GM20000 (cell line): ENCODE measurements at regions not wholly inside any gene's neighbourhood (a gene's known extent, or its start where the extent isn't known, plus 50 kb on each side); places are given as distances from the start of the nearest gene placed in this dataset.

Source experiments
- DNase-seq: peaks from one replicate; pipeline ENCODE4 v3.0.0; 2012; ENCODE audit warnings: low spot score
- TF ChIP-seq, protein P1 (sequence below): IDR thresholded peaks from 2 replicates; pipeline ENCODE4 v1.5.1; 2012; ENCODE audit warnings: mild to moderate bottlenecking, control low read depth; ENCODE audit errors: extremely low read depth, missing control alignments

DNA sequence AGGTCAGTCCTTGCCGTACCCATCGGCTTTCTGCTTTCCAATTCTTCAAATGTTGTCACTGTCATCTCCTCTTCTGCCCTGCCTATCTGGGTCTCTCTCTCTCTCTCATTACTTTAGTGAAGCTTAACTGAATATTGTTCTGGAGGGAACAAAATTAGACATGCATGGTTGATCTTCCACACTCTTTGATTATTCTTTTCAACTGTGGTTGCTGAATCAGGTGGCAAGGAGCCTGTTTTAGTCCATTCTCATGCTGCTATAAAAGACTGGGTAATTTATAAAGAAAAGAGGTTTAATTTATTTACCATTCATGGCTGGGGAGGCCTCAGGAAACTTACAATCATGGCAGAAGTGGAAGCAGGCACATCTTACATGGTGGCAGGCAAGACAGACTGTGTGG, 157.9 kb downstream of the ARL4C start:
- DNase-seq, result no peak
- TF ChIP-seq, protein P1, sequence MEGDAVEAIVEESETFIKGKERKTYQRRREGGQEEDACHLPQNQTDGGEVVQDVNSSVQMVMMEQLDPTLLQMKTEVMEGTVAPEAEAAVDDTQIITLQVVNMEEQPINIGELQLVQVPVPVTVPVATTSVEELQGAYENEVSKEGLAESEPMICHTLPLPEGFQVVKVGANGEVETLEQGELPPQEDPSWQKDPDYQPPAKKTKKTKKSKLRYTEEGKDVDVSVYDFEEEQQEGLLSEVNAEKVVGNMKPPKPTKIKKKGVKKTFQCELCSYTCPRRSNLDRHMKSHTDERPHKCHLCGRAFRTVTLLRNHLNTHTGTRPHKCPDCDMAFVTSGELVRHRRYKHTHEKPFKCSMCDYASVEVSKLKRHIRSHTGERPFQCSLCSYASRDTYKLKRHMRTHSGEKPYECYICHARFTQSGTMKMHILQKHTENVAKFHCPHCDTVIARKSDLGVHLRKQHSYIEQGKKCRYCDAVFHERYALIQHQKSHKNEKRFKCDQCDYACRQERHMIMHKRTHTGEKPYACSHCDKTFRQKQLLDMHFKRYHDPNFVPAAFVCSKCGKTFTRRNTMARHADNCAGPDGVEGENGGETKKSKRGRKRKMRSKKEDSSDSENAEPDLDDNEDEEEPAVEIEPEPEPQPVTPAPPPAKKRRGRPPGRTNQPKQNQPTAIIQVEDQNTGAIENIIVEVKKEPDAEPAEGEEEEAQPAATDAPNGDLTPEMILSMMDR, result no peak

DNA sequence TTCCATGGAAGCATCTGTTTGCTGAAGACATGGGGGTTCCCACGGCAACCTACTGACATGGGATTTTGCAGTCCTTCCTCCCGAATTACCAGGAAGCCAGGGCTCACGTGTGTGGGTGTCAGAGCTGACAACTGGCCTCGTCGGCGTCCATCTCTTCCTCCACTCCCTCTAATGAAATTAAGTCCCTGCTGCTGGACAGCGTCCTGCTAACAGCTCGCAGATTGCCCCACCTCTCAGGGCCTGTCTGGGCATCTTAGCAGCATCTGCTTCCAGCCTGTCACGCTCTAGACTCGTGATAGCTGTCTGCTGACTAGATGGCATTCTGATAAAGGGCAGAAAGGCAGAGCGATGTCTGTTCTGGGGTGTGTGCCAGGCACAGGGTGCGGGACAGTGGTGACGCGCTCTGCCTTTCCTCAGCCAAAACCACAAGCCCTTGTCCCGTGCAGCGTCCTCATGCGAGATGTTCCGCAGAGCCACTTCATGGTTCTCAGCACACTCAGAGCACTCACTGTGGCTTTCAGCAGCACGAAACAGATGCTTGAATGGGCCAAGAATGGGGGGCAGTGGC, 161.1 kb downstream of the ARL4C start:
- TF ChIP-seq, protein P1, result no peak
- no peak for DNase-seq

DNA sequence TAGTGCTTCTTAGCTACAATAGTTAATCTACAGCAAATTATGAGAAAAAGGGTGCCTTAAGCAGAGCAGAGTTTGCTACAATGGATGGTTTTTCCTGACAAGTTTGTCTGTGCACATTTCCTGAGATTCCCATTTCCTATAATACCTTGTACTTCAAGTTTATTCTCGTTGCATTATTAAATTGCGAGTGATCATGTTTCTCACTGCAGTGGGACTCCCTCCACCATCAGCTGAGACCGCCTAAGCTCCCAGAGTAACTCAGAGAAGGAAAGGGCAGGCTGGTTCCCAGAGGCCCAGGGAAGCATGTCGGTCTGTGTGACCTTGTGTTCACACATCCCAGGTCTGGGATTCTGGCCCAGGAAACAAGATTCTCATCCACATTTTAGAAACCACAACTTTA, 162.1 kb downstream of the ARL4C start:
- no peak for DNase-seq
- TF ChIP-seq, protein P1, result no peak

DNA sequence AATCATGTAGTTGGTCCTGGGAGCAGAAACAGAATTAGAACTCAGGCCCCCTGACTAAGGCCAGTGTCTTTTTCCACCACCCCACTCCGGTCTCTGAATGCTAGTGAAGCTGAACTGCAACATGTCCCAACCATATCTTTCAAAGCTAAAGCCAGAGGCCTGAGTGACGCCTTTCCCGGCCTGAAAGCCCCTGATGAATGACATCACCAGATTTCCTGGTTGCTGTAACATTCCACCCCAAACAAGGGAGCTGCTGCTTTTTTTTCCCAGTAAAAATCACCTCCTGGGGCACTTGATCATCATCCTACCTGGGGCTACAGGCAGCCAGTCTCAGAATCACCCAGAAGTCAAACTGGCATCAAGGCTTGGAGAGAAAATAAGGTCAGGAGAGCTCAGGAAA, 162.7 kb downstream of the ARL4C start:
- no peak for DNase-seq
- TF ChIP-seq, protein P1, result no peak

DNA sequence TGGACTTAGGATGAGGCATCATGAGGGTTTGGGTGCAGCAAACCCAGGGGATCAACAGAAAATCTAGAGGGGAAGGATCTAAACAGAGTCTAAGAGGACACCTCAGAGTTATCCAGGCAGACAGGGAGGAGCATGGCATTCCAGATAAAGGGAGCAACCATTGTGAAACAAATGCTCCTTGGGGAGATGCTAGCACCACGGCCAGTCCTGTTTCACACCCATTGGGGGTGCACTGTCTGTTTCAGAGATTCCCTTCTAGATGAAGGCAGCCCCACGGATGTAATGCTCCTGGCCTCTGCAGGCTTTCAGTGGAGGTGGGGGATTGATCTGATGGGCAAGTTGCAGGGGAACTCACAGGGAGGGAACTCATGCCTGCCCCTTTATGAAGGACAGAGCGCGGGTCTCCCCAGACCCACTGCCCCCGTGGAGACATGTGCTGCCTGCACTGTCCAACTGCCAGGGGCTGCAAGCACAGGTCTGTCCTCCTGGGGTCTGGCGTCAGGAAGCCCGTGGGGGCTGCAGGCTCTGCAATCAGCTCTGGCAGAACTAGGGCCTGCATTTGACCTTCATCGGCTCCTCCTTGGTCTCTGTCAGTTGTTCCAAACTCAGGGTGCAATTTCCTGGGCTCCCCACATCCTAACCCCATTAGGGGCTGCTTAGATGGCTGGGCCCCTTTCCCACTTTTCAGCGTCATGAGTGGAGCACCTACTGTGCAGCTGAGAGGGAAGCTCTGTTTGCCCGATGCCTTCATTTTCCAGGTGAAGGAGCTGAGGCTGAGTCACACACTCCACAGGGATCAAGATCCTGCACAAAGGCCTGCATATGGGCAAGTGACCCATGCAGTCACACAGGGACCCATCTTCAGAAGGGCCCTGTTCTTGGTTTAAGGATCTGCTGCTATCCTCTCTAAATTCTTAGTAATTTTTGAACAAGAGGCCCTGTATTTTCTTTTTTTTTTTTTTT, 163.4 kb downstream of the ARL4C start:
- DNase-seq, result no peak
- TF ChIP-seq, protein P1, result no peak

DNA sequence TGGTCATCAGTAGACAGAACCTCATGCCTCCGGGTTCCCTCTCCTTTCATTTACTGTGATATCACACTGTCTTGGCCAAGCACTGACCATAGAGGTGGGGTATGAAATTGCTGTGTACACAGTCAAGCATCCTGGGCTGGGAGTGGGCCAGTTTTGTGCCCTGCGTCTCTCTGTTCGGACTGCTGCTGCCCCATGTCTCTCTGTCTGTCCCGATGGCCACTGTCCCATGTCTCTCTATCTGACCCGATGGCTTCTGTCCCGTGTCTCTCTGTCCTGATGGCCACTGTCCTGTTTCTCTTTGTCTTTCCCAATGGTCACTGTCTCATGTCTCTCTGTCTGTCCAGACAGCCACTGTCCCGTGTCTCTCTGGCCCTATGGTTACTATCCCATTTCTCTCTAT, 164.9 kb downstream of the ARL4C start:
- TF ChIP-seq, protein P1, result no peak

DNA sequence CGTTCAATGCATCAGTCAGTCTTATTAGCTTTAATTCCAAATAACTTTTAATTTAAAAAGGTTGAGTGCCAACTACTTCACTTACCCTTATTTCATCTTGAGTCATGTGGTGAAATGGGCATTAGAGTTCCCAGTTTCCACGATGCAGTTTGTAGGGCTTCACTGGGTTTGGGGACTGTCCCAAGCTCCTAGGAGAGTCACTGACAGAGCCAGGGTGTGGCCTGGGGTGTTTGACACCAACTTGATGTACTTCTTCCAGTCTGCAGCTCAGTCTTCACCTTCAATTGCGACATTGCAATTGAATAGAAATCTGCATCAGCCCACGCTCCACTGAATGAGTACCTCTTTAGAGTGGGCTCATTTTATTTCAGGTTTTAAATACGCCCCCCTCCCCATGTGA, 165.3 kb downstream of the ARL4C start:
- TF ChIP-seq, protein P1, result no peak

More for the DNA sequence above, 164.9 kb downstream of the ARL4C start:
- DNase-seq, result no peak

More for the DNA sequence above, 165.3 kb downstream of the ARL4C start:
- DNase-seq, result no peak
